SK-N-DZ (cell line): ENCODE measurements at regions not wholly inside any gene's neighbourhood (a gene's known extent, or its start where the extent isn't known, plus 50 kb on each side); places are given as distances from the start of the nearest gene placed in this dataset.

Experiments used
- DNase-seq: peaks from one replicate; pipeline ENCODE4 v3.0.0-alpha.2; 2015; ENCODE audit warnings: low spot score

GRCh38 chr11:109106151-109106906 is 315.7 kb upstream of the C11orf87 start:
- no peak for DNase-seq

- DNase-seq: no peak
Measured at GRCh38 chr11:109109150-109109549, 312.8 kb upstream of the C11orf87 start.

- no peak for DNase-seq
Measured at GRCh38 chr11:109109571-109110315, 312.2 kb upstream of the C11orf87 start.

GRCh38 chr11:109112261-109112660 is 309.7 kb upstream of the C11orf87 start:
- no peak for DNase-seq

- peak; percentile 9 for DNase-seq
Measured at GRCh38 chr11:109112821-109113280, 309.1 kb upstream of the C11orf87 start.

GRCh38 chr11:109120341-109120740 is 301.6 kb upstream of the C11orf87 start:
- no peak for DNase-seq

- no peak for DNase-seq
Measured at GRCh38 chr11:109121173-109121932, 300.6 kb upstream of the C11orf87 start.

- DNase-seq: peak; percentile 41
Measured at GRCh38 chr11:109123816-109124787, 297.9 kb upstream of the C11orf87 start.

- no peak for DNase-seq
Measured at GRCh38 chr11:109130910-109131309, 291.1 kb upstream of the C11orf87 start.

GRCh38 chr11:109132539-109132938 is 289.5 kb upstream of the C11orf87 start:
- no peak for DNase-seq

GRCh38 chr11:109133159-109133558 is 288.8 kb upstream of the C11orf87 start:
- no peak for DNase-seq

GRCh38 chr11:109135627-109136026 is 286.4 kb upstream of the C11orf87 start:
- DNase-seq: no peak

- DNase-seq: no peak
Measured at GRCh38 chr11:109138196-109138595, 283.8 kb upstream of the C11orf87 start.

- DNase-seq: no peak
Measured at GRCh38 chr11:109140426-109140825, 281.6 kb upstream of the C11orf87 start.

GRCh38 chr11:109140857-109141515 is 281.0 kb upstream of the C11orf87 start:
- DNase-seq: no peak

GRCh38 chr11:109145287-109145686 is 276.7 kb upstream of the C11orf87 start:
- no peak for DNase-seq

GRCh38 chr11:109147726-109148125 is 274.3 kb upstream of the C11orf87 start:
- DNase-seq: no peak

GRCh38 chr11:109148669-109149068 is 273.3 kb upstream of the C11orf87 start:
- no peak for DNase-seq

- DNase-seq: peak; percentile 26
Measured at GRCh38 chr11:109150581-109150980, 271.4 kb upstream of the C11orf87 start.

GRCh38 chr11:109153836-109154235 is 268.2 kb upstream of the C11orf87 start:
- DNase-seq: no peak
